DMS53 (cell line): ENCODE measurements at regions not wholly inside any gene's neighbourhood (a gene's known extent, or its start where the extent isn't known, plus 50 kb on each side); places are given as distances from the start of the nearest gene placed in this dataset.

ENCODE experiments used
- DNase-seq: peaks from one replicate; lab custom pipeline; 2025; lab: John Stamatoyannopoulos, UW

DNA sequence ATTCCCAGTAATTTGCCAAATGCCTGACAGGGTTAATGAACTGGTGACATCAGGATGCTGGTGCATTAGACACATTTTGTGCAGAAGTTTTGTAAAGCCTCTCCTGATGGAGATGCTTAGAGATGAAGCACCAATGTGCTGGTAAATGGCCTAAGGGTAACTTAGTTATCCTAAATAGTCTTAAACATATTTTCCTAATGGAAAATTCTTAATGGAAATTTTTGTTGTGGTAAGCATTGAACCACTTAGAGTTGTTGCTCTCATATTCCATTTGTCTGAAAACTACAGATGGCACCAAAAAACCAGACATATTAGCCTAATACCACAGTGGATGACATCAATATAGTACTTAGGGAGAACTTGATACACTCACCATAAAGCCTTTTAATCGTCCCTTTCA lies 154.5 kb upstream of the ANK2 start:
- no peak for DNase-seq

DNA sequence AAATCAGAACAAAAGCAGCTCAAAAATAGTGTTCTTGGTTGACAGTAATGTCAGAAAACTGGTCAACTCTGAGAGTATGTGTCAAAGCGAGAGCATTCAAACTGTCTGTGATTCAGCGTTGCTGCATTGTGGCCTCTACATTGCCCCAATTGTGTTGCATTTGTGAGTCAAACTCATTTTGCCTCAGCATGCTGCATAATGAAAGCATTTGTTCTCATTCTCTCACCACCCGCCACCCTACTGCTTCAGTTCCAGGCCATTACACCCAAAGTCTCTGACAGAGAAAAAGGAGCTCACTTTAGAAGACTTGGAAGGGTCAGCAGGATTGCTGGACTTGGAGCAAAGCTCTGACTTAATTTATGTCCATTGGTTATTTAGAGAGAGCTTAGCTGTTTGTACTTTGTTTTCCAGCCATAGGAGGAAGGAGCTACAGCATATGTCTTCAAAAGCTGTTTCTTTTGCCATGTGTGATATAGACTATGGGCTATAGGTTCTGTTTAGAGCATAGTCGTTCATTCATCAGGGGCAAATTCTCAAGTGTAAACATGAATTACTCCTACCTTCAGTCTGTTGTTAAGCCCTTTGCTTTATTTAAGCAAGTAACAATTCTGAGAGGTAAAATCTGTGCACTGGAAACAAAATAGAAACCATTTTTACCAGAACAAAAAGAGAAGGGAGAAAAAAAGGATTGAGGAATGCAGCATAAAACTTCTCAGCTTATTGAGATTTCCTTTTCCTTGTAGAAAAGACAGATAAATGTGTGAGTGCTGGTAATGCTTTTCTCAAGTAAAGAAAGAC lies 153.4 kb upstream of the ANK2 start:
- DNase-seq, result no peak

DNA sequence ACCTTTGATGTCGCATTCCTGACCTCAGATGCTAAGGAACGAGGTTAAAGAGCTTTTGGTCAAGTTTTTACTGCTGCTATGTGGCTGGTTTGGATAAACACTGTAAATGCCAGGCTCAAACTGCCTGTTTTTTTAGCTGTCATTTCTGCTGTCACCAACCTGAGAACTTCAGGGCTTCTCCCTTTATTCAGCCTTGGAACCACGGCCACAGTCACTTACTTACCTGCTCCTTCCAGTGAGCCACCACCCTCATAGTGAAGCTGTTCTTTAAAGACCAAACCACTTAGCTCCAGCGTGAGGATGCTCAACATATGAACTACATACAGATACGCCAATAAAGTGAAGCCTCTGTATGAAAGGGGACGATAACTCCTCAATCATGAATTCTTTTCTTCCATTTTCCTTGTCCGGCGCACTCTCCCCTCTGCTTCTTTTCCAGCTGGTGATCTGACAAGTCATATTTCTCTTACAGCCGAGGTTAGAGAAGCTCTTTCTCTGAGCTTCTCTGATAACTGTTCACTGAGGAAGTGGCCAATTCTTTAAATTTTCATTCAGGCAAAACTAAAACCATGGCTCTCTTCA lies 152.8 kb upstream of the ANK2 start:
- no peak for DNase-seq

GRCh38 chr4:112897543-112897942 lies 151.9 kb upstream of the ANK2 start:
- DNase-seq, result no peak

DNA sequence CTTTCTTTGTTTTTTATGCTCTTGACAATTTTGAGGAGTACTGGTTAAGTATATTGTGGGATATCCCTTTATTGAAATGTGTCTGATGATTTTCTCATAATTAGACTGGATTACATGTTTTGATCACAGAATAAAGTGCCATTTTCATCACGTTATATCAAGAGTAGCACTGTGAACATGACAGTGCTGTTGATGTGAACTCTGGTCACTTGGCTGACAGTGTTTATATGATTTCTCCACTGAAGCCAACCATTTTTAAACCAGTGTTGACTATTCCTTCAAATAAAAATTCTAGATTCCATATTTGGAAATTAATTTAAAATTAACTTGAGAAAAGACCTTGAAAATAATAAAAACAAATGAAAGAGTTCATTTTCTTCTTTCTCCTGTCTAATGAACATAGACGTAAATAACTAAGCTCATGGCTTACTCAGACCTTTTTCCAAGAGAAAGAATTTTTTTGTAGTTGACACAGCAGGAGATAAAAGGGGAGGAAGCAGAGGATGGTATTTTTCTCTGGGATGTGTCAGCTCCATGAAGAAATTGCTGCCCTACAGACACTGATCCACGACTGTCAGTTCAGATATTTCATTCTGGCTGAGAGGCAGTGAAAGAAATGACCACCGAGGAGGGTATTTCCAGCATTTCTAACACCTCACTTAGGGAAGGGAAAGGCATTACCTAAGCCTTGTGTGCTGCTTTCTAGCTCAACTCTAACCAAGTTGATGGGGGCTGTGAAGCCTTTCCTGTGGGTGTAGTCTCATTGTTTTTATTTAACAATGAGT lies 150.9 kb upstream of the ANK2 start:
- DNase-seq, result no peak

DNA sequence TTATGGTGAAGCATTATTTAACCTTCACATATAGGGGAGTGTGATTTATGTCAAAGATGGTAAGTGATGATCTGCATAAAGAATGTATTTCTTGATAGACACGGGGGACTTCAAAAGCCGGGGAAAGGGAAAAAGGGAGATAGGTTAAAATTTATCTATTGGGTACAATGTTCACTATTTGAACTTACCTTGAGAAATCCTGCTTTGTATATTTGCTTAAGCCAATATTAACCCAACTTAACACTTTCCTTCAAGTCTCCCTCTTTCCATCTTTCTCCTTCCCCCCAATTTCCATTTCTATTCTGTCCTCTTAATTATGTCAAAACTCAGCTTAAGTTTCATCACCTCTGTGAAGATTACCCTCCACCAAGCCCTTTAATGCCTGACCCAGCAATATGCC lies 149.0 kb upstream of the ANK2 start:
- DNase-seq, result no peak

DNA sequence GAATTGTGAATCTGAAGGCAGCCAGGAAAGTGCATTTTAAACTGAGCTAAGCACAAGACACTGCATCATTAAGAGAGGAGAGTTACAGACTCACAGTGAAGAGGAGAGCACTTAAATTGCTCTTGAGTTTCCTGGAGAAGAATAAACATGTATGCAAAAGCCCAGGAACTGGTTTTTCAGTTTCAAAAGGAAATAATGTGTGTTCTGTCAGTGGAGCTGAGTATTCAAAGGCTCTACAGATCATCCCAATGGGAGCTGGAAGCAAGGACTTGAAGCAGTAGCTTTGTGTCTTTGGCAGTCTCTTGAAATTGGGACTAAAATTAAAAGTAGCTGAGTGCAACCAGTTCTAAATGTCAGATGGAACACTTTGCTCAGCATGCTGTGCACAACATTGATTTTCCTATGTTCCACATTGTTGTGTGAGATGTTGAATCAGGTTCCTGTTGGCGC lies 147.5 kb upstream of the ANK2 start:
- peak; percentile 66 for DNase-seq

GRCh38 chr4:112905728-112906127 lies 143.7 kb upstream of the ANK2 start:
- DNase-seq, result no peak

- DNase-seq, result peak; percentile 1
Measured at GRCh38 chr4:112908511-112908910, 140.9 kb upstream of the ANK2 start.

- DNase-seq, result no peak
Measured at GRCh38 chr4:112910109-112910736, 139.2 kb upstream of the ANK2 start.

DNA sequence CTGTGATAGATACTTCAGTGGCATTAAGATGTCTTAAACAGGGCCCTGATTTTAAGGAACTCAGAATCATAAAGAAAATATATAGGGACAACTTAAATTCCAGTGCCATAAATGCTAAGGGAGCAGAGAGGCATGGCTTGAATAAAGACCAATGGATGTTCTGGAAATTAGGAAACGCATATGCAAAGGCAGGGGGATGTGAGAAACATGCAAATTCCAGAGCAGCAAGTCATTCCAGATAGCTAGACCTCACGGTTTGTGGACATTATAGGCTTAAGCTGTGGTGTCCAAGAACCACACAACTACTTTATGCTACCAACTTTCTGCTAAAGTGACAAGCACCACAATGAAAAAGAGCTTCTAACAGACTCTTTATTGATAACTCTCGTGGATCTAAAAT lies 132.6 kb upstream of the ANK2 start:
- DNase-seq, result no peak

- no peak for DNase-seq
Measured at GRCh38 chr4:112923516-112923915, 125.9 kb upstream of the ANK2 start.

GRCh38 chr4:112926819-112927218 lies 122.6 kb upstream of the ANK2 start:
- DNase-seq, result no peak

DNA sequence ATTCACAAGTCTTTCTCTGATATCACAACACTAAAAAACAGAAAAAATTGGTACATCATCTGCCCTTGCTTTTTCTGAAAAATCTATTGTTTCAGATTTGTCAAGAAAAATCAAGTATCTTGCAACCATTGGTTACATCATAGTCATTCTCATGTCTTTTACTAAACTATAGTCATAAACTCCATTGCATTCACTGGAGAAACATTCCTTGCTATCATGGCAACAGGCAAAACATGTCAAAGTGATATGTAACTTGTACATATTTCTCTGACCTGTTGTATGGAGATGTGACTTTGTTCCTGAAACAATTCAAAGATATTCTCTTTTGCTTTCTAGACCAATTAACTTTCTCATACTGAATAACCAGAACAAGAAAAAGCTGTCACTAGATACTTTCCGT lies 121.9 kb upstream of the ANK2 start:
- DNase-seq, result no peak

DNA sequence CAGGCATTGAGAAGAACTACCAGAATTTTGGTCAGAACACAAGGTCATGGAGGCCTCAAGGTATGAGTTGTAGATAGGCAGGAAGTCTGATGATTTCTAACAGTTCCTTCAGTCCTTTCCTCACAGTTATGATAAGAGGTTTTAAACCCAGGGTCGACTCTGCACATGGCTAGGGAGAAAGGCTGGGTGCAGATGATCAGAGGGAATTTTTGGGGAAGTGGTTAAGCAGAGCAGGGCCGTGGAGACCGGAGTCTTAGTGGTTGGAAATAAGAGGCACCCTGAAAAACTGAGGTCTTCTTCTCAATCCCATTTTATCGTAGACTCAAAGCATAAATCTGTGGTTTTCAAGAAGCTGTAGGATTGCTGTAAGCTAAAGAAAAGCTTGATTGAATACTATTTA lies 118.5 kb upstream of the ANK2 start:
- no peak for DNase-seq

- DNase-seq, result no peak
Measured at GRCh38 chr4:112933790-112934189, 115.7 kb upstream of the ANK2 start.

GRCh38 chr4:112938461-112939058 lies 110.9 kb upstream of the ANK2 start:
- peak; percentile 61 for DNase-seq

- no peak for DNase-seq
Measured at GRCh38 chr4:112939901-112940300, 109.6 kb upstream of the ANK2 start.

DNA sequence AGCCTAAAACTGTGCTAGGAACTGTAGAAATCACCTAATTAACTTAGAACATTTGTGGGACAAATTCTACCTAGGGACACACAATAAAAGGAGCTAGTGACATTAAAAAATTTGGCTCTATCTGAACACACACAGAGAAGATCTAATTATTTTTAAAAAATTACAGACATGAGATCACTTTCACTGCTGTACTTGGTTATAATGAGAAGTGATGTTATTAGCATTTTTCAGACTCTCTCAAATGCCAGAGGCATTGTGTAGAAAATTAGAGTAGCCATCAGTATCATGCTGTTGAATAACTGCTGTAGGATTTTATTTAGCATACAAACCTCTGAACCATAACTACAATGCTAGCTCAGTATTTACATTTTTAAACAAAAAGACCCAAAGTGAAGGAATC lies 109.1 kb upstream of the ANK2 start:
- no peak for DNase-seq

- peak; percentile 10 for DNase-seq
Measured at GRCh38 chr4:112942077-112942476, 107.4 kb upstream of the ANK2 start.

GRCh38 chr4:112942997-112943396 lies 106.5 kb upstream of the ANK2 start:
- DNase-seq, result no peak

DNA sequence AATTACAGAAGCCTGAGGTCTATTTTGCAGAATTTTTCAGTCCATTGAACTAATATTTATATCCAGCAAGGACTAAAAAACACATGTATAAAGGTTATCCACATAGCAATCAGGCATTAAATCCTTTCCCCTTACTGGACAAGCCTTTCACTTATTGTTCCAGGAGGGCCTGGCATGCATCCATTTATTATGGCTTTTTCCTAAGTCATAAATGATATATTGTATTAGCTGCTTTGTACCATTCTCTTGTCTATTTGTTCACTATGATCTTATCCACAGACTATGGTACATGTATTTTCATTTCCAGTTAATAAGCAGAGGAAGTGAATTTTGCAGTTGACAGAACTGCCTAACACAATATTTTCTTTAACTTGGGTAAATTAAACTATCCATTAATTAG lies 105.4 kb upstream of the ANK2 start:
- no peak for DNase-seq
